Transverse colon (tissue), 4 donors: ENCODE measurements at regions not wholly inside any gene's neighbourhood (a gene's known extent, or its start where the extent isn't known, plus 50 kb on each side); places are given as distances from the start of the nearest gene placed in this dataset.

Source experiments
- DNase-seq: peaks from one replicate; pipeline ENCODE4 v3.0.0-alpha.2; 2019
- H3K27ac ChIP-seq, 4 donors: fragments of 200-600 bp; sonication (generic); 2 replicates each; pipeline ENCODE4 v1.5.1; 2016 to 2018; ENCODE audit warnings: inconsistent platforms in 4 of 4
- H3K27me3 ChIP-seq: fragments of 200-600 bp; sonication (generic); 2 replicates; pipeline ENCODE4 v1.5.1; 2017; ENCODE audit warnings: inconsistent platforms
- H3K36me3 ChIP-seq, 4 donors: fragments of 200-600 bp; sonication (generic); 2 replicates each; pipeline ENCODE4 v1.5.1; 2017 to 2019; ENCODE audit warnings: inconsistent platforms in 4 of 4
- H3K4me1 ChIP-seq, 4 donors: fragments of 200-600 bp; sonication (generic); 2 replicates each; pipeline ENCODE4 v1.5.1; 2017 to 2020; ENCODE audit warnings: inconsistent platforms in 4 of 4
- H3K4me3 ChIP-seq, 4 donors: fragments of 200-600 bp; sonication (generic); 1 replicate in 1 of 4; 2 replicates in 3 of 4; pipeline versions ENCODE4 v1.5.1 to v1.6.1; 2017 to 2019; ENCODE audit warnings: inconsistent platforms in 4 of 4
- H3K9me3 ChIP-seq, 2 donors: fragments of 200-600 bp; sonication (generic); 2 replicates each; pipeline ENCODE4 v1.5.1; 2017 to 2019; ENCODE audit warnings: inconsistent platforms in 2 of 2
- EP300 ChIP-seq: sonication (generic); formaldehyde crosslinking; IDR thresholded peaks from one replicate; pipeline ENCODE4 v1.6.1; 2017; ENCODE audit warnings: antibody characterized with exemption, low read depth
- POLR2A ChIP-seq: fragments of 450-650 bp; IDR thresholded peaks from one replicate; pipeline ENCODE4 v1.6.1; 2016; ENCODE audit warnings: antibody characterized with exemption, mild to moderate bottlenecking, moderate library complexity
- POLR2AphosphoS5 ChIP-seq, 3 donors: sonication (generic); formaldehyde crosslinking; IDR thresholded peaks; one replicate each; pipeline ENCODE4 v1.6.1; 2016; ENCODE audit warnings: antibody characterized with exemption in 3 of 3
- WGBS, 2 donors: methylation state at CpG; one replicate each; pipeline ENCODE4 v1.1.5; 2018; ENCODE audit warnings: low coverage in 1 of 2; 5-methylcytosine and 5-hydroxymethylcytosine counted together
- in situ Hi-C, 4 donors: fragments of 200-750 bp; cut with MboI; loops; one replicate each; pipeline versions ENCODE4 v1.15.0 to v1.15.1; 2017; ENCODE audit warnings: low sequenced_read_pairs in 3 of 4, low pct_ligation_motif_present in 1 of 4, low pct_unique_long_range_greater_than_20kb in 1 of 4
- intact Hi-C: fragments of 100-400 bp; cut with DNase I; formaldehyde crosslinking; loops from one replicate; pipeline ENCODE4 v1.15.1; 2023; ENCODE audit warnings: low total_unique reads
- TF ChIP-seq, protein P1 (sequence below), 5 experiments: fragments of 200-600 bp in 3 of 5; fragments of 450-650 bp in 2 of 5; sonication (generic) in 3 of 5; IDR thresholded peaks; 1 replicate in 2 of 5; 2 replicates in 3 of 5; pipeline ENCODE4 v1.5.1; 2016 to 2017; ENCODE audit warnings: antibody characterized with exemption in 5 of 5, inconsistent platforms in 3 of 5, mild to moderate bottlenecking in 2 of 5, moderate library complexity in 1 of 5

DNA sequence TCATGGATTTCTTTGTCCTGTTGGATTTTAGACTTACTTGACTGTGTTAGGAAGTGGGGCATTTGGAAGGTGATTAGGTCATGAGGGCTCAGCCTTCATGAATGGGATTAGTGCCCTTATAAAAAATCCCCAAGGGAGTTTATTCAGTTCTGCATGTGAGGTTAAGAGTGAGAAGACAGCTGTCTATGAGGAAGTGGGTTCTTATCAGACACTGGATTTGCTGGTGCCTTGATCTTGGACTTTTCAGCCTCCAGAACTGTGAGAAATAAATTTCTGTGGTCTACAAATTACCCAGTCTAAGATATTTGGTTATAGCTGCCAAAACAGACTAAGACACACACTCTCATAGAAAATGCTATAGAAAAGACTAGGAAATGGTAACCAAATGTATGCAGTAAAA is 724.7 kb upstream of the FZD8 start:
- H3K36me3 ChIP-seq, result no peaks in the 10 kb centered on the region
- intact Hi-C loops, result no loop called here
- no peak for TF ChIP-seq POLR2AphosphoS5 (IDR thresholded peaks at IDR 0.05)
- no peak for TF ChIP-seq EP300
- TF ChIP-seq, protein P1, sequence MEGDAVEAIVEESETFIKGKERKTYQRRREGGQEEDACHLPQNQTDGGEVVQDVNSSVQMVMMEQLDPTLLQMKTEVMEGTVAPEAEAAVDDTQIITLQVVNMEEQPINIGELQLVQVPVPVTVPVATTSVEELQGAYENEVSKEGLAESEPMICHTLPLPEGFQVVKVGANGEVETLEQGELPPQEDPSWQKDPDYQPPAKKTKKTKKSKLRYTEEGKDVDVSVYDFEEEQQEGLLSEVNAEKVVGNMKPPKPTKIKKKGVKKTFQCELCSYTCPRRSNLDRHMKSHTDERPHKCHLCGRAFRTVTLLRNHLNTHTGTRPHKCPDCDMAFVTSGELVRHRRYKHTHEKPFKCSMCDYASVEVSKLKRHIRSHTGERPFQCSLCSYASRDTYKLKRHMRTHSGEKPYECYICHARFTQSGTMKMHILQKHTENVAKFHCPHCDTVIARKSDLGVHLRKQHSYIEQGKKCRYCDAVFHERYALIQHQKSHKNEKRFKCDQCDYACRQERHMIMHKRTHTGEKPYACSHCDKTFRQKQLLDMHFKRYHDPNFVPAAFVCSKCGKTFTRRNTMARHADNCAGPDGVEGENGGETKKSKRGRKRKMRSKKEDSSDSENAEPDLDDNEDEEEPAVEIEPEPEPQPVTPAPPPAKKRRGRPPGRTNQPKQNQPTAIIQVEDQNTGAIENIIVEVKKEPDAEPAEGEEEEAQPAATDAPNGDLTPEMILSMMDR (IDR thresholded peaks at IDR 0.05), result no peak
- TF ChIP-seq POLR2A, result no peak
- no peaks in the 10 kb centered on the region for H3K4me1 ChIP-seq
- no peaks in the 10 kb centered on the region for H3K27me3 ChIP-seq
- DNase-seq, result no peak
- no peak overlapping the region for H3K4me3 ChIP-seq
- in situ Hi-C loops, result no loop called here
- H3K27ac ChIP-seq, result no peak overlapping the region
- H3K9me3 ChIP-seq, result no peaks in the 10 kb centered on the region

DNA sequence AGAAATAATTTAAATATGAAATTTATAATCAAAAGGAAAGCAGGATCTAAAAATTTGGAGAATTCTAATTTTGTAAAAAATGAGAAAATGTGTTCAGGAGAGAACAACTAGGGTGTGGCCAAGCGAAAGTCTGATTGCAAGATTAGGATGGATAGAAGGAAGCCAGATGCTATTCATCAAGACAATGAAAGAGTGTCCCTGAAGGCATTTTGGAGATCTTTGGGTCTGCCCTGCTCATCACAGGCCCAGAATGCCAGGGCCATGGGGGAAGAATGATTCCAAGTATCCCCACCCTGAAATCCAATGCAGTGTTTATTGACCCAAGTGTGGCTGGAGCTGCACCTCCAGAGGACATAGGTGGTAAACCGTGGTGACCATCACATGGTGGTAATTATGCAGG is 724.0 kb upstream of the FZD8 start:
- Histone ChIP-seq H3K36me3 (no peaks in the 10 kb centered on the region), H3K9me3 (no peaks in the 10 kb centered on the region), H3K27me3 (no peaks in the 10 kb centered on the region), H3K4me1 (no peaks in the 10 kb centered on the region), H3K4me3 (no peak overlapping the region), H3K27ac (no peak overlapping the region)
- WGBS, 2 donors, result 61 to 80% methylated on average over 1 to 2 of the region's 2 CpGs
- intact Hi-C loops, result no loop called here
- in situ Hi-C loops, result no loop called here
- TF ChIP-seq, protein P1 (IDR thresholded peaks at IDR 0.05), result no peak
- TF ChIP-seq EP300, result no peak
- no peak for TF ChIP-seq POLR2AphosphoS5 (IDR thresholded peaks at IDR 0.05)
- no peak for TF ChIP-seq POLR2A
- DNase-seq, result no peak

DNA sequence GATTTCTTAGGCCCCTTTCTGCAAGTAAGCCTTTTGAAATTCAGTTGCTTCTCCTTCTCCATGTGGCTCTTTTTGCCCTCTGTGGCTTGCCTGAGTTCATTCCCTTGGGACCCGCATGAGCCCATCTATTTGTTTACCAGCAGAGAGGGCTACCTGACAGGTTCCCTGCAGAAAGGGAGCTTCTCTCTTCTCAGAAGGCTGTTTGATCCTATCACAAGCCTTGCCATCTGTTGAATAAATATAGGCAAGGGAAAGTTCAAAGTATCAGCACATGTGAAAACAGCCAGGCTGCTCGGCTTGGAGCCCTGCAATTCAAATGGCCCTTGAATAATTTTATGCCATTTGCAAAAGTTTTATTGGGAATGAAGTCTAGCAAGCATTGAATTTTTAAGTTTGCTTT is 720.2 kb upstream of the FZD8 start:
- Histone ChIP-seq H3K27ac (no peak overlapping the region), H3K4me3 (no peak overlapping the region), H3K9me3 (no peaks in the 10 kb centered on the region), H3K4me1 (no peaks in the 10 kb centered on the region), H3K27me3 (no peaks in the 10 kb centered on the region), H3K36me3 (no peaks in the 10 kb centered on the region)
- 54 to 62% methylated on average over 2 of the region's 2 CpGs for WGBS, 2 donors
- in situ Hi-C loops (no loop called here), intact Hi-C loops (no loop called here)
- TF ChIP-seq EP300 (no peak), POLR2A (no peak), POLR2AphosphoS5 (IDR thresholded peaks at IDR 0.05) (no peak)
- TF ChIP-seq, protein P1 (IDR thresholded peaks at IDR 0.05), result no peak
- no peak for DNase-seq

DNA sequence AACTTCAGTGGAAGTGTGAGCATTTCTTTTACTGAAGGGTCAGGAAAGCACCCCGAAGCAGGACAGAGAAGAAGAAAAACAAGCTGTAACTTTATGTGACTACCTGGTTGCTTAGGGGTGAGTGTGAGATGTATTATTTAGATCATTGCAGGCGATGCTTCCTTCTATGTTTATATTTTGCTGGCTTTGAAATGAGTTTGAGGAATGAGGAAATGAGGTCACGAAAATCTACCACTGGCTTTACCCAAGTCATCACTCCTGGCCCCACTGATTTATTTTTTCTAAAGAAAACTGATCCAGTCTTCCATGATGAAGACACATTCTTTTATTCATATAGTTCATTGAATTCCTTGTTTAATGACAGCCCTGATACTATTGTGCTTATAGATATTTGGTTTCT is 716.6 kb upstream of the FZD8 start:
- H3K9me3 ChIP-seq, result no peaks in the 10 kb centered on the region
- in situ Hi-C loops, result no loop called here
- no peaks in the 10 kb centered on the region for H3K4me1 ChIP-seq
- H3K27me3 ChIP-seq, result no peaks in the 10 kb centered on the region
- H3K27ac ChIP-seq, result no peak overlapping the region
- H3K4me3 ChIP-seq, result no peak overlapping the region
- TF ChIP-seq POLR2AphosphoS5 (IDR thresholded peaks at IDR 0.05) (no peak), POLR2A (no peak), EP300 (no peak)
- TF ChIP-seq, protein P1 (IDR thresholded peaks at IDR 0.05), result no peak
- 34 to 47% methylated on average over 2 to 3 of the region's 3 CpGs for WGBS, 2 donors
- no peak for DNase-seq
- intact Hi-C loops, result no loop called here
- no peaks in the 10 kb centered on the region for H3K36me3 ChIP-seq
